ENCODE measurements at regions not wholly inside any gene's neighbourhood (a gene's known extent, or its start where the extent isn't known, plus 50 kb on each side); places are given as distances from the start of the nearest gene placed in this dataset.
"Not testable (repeated sequence)": the region's sequence is repeated elsewhere in the genome, so short reads cannot be mapped to it uniquely, and the experiment has no call there.

DNA sequence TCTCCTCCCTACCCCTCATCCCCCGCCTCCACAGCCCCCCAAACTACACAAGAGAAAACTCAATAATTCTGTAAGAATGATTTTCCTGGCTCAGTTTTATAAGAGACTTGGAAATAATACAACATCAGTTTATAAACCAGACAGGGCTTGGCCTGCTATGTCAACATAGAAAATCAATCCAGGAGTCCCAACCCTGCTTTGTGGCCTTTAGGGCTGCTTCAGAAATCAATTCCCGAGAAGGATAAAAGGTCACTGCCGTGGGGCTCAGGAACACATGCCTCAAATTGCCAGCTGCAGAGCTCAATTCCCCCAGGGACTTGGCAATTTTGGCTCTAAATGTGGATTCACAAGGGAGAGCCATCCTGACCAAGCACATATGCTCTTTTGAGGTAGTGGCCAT lies 520.8 kb downstream of the TTLL7 start:
- not testable (repeated sequence) for FAIRE-seq; DNase-seq (ENCODE audit: low spot score)

DNA sequence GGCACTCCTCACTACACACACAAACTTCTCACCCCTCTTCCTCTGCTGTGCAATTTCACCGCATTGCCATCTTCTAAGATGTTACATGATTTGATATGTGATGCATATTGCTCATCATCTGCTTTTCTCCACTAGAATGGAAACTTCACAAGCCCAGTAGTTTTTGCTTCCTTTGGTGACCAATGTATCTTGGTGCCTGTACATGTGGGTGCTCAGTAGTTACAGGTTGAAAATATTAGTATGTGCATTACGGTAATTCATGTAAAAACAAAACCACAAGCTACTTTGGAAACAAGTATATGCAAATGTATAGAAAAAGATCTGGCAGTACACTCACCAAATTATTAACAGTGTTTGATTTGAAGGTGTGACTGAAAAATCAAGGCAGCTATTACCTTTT lies 522.4 kb downstream of the TTLL7 start:
- FAIRE-seq; DNase-seq (ENCODE audit: low spot score): not testable (repeated sequence)

DNA sequence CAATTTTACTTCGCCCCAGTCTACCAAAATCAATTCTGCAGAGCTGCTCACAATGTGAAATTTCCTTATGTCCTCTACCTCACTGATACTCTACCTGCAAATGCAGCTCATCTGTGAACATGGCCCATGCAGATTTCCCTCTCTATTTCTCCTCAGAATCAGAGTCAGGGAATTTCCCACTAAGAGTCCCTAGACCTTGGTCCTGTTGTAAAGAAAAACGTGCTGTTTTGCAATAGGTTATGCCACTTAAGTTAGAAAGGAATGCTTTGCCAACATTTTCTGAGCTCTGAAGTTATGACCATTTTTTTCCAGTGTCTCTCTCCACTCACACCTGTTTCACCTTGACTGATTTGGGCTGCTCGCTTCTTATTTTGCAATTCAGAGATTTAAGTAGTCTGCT lies 524.0 kb downstream of the TTLL7 start:
- FAIRE-seq; DNase-seq (ENCODE audit: low spot score): not testable (repeated sequence)

DNA sequence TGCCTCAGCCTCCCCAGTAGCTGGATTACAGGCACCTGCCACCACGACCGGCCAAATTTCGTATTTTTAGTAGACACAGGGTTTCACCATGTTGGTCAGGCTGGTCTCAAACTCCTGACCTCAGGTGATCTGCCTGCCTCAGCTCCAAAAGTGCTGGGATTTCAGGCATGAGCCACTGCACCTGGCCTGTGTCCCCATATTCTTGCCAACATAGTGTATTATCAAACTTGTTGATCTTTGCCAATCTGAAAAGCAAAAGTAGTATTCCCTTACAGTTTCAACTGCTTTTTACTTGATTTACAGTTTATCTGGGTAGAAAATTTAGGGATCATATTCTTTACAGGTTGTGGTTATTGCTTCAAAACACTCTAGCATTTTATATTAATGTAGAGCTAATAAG lies 524.9 kb downstream of the TTLL7 start:
- not testable (repeated sequence) for FAIRE-seq; DNase-seq (ENCODE audit: low spot score)

DNA sequence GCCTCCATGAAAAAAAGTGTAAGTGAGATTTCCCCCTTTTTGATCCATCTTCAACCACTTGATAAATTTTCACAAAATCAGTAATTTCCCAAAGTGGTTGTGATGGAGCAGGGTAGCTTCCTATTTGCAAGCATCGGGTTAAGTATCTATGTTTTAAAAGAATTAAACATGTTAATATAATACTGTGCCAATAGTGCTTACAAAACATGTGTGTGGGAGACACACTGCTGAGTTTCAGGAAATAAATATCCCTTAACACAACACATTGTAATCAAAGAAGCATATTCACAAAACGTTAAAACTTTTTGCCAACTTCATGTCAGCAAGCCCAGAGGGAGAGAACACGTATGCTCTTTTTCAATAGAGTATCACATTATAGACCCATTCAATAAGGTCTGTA lies 526.9 kb downstream of the TTLL7 start:
- not testable (repeated sequence) for DNase-seq (ENCODE audit: low spot score); FAIRE-seq

DNA sequence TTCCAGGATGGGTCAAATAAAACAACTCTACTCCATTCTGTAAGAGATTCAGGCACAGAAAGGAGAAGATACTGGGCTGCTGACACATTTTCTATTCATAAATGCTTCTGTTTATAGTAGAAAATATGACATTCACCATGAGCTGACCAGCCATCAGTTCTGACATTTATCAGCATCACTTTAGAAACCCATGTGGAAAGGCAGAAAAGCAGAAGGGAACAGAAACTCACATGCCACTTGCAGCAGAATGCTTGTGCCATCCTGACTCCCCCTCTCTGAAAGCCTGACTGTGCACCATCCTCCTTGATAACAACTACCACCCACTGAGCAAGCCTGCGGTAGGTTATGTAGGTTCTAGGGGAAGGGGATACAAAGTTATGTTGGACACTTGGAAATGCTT lies 527.7 kb downstream of the TTLL7 start:
- not testable (repeated sequence) for FAIRE-seq; DNase-seq (ENCODE audit: low spot score)

DNA sequence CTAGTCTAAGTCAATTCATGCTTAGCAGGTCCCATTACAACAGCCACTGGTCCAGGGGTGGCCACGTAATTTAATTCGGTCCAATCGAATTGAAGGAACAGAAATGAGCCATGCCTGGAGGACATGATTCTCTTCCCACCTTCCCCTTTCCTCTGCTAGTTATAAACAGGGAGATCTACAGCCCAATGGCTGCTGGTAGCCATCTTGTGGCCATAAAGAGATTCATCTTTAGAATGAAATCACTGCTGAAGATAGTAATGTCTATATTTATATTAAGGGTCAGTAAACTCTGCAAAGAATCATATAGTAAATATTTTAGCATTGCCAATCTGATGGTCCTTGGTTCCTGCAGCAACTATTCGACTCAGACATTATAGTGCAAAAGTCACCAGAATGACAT lies 530.6 kb downstream of the TTLL7 start:
- not testable (repeated sequence) for DNase-seq (ENCODE audit: low spot score)

DNA sequence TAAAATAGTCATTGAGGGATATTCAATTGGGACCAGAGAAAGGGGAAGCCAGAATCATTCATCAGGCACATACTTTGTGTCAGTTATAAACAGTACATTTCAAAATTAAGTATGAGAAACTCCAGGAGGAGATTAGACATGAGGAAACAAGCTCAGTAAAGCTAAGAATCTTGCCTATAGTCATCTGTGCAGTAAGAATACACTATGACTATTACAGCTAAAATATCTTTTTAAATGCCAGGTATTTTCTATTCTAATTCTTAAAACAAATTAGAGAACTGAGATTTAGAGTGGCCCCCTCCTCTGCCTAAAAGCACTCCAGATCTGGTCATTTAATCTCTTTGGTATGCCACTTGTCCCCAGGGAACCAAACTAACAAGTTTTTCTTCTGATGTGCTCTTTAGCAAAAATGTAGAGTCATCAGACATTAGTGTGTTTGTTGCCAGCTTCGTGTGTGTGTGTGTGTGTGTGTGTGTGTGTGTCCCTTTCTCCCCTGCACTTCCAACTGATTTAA lies 541.1 kb downstream of the TTLL7 start:
- not testable (repeated sequence) for DNase-seq (ENCODE audit: low spot score); FAIRE-seq

More for the DNA sequence above, 530.6 kb downstream of the TTLL7 start:
- FAIRE-seq, result not testable (repeated sequence)

DNA sequence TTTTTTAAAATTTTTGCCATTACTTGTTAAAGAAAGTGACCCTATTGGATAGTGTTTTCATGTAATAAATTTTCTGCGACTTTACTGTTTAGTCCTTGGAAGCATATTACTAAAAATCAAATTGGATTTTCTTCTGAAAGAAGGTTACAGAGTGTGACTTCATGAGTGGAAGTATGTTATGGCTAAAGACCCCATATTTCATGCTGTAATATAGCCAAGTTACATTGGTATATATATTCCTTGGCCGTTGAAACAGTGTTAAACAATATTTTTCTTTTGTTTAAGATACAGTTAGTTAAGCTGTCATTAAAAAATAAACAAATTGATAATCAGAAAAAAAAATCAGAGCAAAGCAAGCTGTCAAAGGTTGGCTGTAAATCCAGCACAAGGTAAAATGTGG lies 541.7 kb downstream of the TTLL7 start:
- not testable (repeated sequence) for DNase-seq (ENCODE audit: low spot score); FAIRE-seq

DNA sequence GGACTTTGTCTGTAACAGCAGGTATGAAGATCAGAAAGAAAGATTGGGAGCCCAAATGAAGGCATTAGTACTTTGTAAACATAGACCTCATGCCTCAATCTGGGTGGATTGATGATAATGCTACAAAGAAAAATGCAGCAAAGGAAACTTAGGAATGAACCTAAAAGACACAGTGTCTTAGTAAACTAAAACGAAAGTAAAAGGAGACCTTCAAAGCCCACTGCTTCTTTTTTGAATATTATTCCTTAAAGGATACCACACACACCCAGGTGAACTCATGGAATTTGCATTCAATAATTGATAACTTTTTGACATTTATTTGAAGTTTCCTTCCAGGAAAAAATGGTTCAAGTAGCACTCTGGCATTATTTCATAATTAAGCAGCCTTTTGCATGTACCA lies 543.2 kb downstream of the TTLL7 start:
- FAIRE-seq; DNase-seq (ENCODE audit: low spot score): not testable (repeated sequence)

DNA sequence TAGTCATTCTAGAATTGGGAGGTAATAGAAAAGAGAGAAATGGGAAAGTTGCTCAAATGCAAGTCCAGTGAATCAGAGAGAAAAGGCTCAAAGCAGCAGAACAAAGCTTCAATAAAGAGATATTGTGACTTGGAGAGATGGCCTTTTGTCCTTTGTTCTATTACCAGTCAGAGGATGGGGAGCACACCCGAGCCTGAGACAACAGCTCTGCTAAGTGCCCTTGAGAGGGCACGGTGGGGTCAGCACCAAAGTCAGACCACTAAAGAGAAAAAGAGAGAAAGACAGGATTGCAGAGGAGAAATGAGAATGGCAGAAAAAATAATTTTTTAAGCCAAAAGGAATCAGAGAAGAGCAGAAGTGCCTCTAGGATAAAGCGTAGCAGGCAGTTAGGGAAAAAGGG lies 553.1 kb downstream of the TTLL7 start:
- FAIRE-seq; DNase-seq (ENCODE audit: low spot score): not testable (repeated sequence)

DNA sequence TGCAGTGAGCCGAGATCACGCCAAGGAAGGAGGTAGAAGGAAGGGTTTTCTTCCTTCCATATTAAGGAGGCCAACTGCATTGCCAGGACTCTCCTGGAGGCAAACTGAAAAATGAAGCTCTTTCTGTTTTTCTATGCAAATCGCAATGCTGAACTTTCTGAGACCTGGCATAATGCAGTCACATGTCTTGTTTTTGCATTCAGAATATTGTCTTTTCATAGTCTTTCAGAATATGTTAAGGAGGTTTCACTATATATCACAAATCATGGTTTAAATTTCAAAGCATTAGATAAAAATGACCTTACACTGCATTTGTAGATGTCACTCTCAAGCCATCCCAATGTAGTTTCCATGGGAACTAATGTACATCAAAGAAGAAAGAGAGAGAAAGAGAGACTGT lies 556.5 kb downstream of the TTLL7 start:
- FAIRE-seq; DNase-seq (ENCODE audit: low spot score): not testable (repeated sequence)

DNA sequence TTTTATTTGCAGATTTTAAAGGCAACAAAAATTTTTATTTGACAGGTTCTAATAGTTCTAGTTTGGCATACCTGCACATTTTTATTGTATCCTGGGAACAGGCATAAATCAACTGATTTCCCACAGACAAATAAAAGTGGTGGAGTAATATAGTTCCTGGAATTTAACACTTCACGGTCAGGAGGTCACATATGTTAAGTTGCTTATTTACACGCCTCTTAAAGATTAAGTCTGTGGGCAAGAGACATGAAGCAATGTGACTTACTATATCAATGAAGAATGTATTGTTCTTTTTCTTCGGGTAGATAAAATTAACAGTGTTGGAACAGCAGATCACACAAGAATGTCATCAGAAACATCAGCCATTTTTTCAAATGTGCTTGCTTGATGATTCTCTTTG lies 558.3 kb downstream of the TTLL7 start:
- FAIRE-seq, result peak; percentile 2
- DNase-seq (ENCODE audit: low spot score), result not testable (repeated sequence)

DNA sequence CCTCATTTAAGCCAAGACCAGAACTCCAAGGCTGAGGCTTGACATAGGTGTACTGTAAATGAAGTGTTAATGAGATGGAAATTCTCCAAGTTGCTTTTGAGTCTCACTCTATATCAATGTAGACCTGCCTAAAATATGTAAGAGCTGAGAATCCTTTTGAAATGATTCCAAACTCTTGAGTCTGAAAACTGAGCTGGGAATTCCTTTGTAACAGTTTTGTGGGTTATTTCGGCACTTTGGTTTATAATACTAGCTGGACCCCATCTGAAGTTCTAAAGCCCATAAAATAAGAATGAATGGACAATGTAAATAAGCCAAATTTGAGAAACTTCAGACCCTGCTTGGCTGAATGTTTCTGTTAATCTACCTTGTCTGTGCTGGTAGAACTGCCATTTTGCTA lies 558.9 kb downstream of the TTLL7 start:
- not testable (repeated sequence) for FAIRE-seq; DNase-seq (ENCODE audit: low spot score)

DNA sequence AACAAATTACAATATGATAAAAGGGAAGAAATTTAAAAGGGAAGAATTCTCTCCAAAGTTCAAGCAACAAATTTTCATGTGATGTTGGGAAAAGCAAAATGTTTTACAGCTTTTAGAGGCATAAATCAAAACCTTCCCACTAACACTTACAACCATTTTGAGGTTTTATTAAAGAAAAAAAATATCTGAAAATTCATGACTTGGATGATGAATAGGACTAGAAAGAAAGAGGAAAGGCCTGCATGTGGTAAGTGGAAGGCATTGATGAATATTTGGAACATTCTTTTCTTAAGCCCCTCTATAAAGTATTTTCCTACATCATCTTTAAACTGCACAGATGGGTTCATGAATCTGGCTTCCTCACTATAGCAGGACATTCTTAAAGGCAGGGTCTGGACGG lies 560.6 kb downstream of the TTLL7 start:
- not testable (repeated sequence) for DNase-seq (ENCODE audit: low spot score); FAIRE-seq

DNA sequence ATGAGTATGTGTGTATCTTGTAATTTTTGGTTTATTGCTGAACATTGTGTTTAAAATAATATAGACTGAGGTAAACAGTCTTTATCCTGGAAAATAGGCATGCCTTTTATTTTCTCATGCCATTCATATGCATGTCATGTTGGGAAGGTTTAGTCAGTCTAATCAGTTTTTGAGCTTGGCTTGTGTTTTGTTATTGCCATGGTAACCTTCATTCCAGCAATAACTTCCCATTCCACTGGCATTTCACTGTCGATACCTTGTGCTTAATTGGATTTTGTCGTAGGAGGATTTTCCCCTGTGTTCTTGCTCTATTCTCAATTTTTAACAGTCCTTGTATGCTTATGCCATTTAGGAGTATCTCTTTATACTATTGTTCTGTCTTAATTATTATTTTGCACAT lies 563.6 kb downstream of the TTLL7 start:
- FAIRE-seq, result not testable (repeated sequence)

DNA sequence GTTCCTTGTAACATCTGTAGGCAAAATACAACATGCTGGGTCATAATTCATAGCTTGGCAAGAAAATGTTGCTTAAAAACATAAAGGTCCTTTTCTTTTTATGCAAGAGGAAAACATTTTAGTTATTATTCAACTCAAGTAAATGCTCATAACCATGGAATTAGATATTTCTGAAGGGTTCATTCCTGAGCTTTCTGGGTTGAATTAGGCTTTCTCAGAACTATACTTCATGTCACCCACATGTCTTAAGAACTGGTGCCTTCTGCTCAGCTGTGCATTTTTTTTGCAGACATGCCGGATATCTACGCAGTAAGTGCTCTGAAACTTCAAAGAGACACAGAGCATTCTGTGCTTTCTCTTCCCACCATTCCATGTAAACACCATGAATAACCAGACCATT lies 571.4 kb downstream of the TTLL7 start:
- not testable (repeated sequence) for FAIRE-seq; DNase-seq (ENCODE audit: low spot score)

More for the DNA sequence above, 563.6 kb downstream of the TTLL7 start:
- not testable (repeated sequence) for DNase-seq (ENCODE audit: low spot score)

DNA sequence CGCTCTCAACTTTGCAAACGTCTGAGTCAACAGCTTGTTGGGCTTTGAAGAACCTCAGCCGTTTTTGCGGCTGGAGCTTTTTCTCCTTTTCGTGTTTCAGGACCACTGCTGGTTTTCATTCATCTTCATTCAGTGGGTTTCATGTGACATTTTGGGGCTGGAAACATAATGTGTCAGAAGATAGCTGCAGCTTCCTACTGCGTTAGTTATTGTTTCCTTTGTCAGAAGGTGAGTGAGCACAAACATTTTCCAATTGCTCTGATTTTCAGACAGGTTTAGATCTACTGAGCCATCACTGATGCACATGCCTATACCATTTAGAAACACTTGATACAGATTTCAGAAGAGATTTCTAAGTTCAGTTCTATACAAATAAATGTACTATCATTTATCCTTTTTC lies 575.5 kb downstream of the TTLL7 start:
- not testable (repeated sequence) for FAIRE-seq; DNase-seq (ENCODE audit: low spot score)

DNA sequence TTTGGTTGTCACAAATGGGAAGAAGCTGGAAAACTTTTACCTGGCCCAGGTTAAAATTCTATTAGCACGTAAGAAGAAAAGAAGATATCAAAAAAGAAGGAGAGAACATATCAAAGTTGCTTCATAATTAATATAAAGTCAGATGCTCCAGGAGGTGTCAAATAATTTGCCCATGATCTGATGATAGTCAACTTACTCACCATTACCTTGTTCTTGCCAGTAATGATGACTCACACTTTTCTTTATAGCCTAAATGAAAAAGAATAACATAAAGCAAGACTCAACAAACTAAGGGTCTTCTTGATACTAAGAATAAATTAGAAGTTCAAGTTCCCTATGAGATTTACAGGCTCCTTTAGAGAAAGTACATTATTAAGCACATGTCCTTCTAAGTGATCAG lies 580.4 kb downstream of the TTLL7 start:
- FAIRE-seq, result no peak
- DNase-seq (ENCODE audit: low spot score), result no peak

DNA sequence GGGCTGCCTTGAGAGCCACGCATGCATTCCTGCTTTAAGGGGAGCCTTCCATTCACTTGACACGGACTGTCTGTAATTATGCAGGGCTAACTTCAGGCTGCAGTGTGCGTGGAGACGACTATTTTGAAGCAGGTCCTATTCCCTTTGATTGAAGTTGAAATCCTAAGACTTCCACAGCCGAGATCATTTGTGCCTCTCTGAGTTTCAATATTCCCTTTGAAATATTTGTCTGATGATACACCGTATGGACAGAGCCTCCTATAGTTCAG lies 585.2 kb downstream of the TTLL7 start:
- DNase-seq (ENCODE audit: low spot score); FAIRE-seq: not testable (repeated sequence)

DNA sequence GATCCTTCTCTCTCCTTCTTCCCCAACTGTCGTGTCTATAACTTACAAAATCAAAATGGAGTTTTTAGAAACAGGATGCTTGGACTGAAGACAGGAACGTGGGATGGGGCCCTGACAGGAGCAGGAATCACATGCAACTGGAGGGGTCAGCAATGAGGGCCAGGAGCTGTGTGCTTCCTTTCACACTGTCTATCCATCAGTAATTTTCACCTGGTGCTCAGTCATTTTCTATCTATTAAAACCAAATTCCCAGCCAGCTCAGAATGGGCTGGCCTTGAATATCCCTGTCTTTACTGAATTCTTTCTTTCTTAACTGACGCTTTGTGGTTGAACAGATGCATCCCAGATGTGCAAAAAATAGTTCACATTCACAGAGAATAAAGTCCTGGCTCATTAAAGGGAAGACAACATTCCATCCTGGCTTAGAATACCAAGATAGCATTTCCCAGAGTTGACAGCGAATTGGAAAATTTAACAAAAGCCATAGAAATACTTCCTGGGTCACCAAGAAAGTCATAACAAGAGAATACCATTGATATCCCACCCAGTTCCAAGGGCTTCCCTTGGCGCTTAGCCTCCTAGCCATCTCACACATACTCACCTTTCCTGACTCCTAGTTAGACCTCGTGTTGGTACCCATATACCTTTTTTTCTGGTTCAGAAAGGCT lies 588.1 kb downstream of the TTLL7 start:
- not testable (repeated sequence) for FAIRE-seq; DNase-seq (ENCODE audit: low spot score)

DNA sequence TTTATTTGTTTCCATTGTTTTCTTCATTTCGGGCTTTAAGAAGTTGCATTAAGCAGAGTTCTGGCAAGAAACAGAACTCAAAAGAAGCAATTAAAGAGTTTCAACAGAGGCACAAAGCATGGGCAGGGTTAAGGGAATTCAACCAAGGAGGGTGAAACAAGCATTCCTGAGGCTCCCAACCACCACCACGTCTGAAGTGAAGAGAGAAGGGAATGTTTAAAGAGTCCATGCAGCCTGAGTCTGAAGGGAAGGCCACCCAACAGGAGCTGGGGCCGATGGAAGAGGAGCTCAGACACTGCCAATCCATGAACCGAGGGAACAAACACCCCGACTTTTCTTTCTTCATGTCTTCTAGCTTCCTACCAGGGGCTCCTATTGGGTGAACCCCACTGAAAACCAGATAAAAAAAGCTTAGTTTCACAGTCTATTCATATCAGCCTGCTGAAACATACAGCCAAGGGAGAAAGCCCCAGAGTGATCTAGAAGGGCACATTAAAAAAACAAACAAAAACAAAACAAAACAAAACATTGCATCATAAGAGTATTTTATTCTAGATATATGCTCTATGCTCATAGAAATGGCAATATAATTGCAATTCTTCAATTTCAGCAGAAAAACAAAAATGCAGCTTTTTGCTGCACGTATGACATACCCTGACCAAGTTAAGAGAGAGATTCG lies 592.1 kb downstream of the TTLL7 start:
- DNase-seq (ENCODE audit: low spot score); FAIRE-seq: not testable (repeated sequence)

All from RCC 7860 (cell line).